A673 (cell line): ENCODE measurements at regions not wholly inside any gene's neighbourhood (a gene's known extent, or its start where the extent isn't known, plus 50 kb on each side); places are given as distances from the start of the nearest gene placed in this dataset.

Experiments
- BruUV-seq: library from RNA; stranded (reverse); fragments of 400-500 nt; replicated peaks from 2 replicates; lab custom pipeline; 2021; lab: Mats Ljungman, UMichigan
- CTCF ChIA-PET: fragments of 300-600 bp; sonication (Branson Sonifier 250); formaldehyde crosslinking; loops from one replicate; lab custom pipeline; 2022; ENCODE audit warnings: antibody characterized with exemption; lab: Charles Lee
- POLR2A ChIA-PET: fragments of 300-600 bp; sonication (Branson Sonifier 250); formaldehyde crosslinking; loops from one replicate; lab custom pipeline; 2022; ENCODE audit warnings: antibody characterized with exemption; ENCODE audit not compliant: low non-redundant PET; lab: Charles Lee
- DNase-seq: peaks from one replicate; pipeline ENCODE4 v3.0.0-alpha.2; 2015; ENCODE audit warnings: low spot score
- H3K27ac ChIP-seq: fragments of 200-600 bp; sonication (generic); 2 replicates; pipeline ENCODE4 v1.5.1; 2016; ENCODE audit warnings: mixed run types, low read depth, mild to moderate bottlenecking, mixed read lengths, antibody characterized with exemption, low read length; ENCODE audit not compliant: poor library complexity, severe bottlenecking
- H3K27me3 ChIP-seq: fragments of 200-600 bp; sonication (generic); replicated peaks from 2 replicates; pipeline ENCODE4 v1.6.1; 2017; ENCODE audit warnings: mixed run types, low read depth, mild to moderate bottlenecking, mixed read lengths, antibody characterized with exemption, low read length; ENCODE audit not compliant: insufficient read depth, poor library complexity
- H3K36me3 ChIP-seq: fragments of 200-600 bp; sonication (generic); 2 replicates; pipeline ENCODE4 v1.6.1; 2016; ENCODE audit warnings: mixed run types, mild to moderate bottlenecking, mixed read lengths, antibody characterized with exemption, low read length; ENCODE audit not compliant: insufficient read depth, poor library complexity, severe bottlenecking
- H3K4me1 ChIP-seq: fragments of 200-600 bp; sonication (generic); 2 replicates; pipeline ENCODE4 v1.6.1; 2017; ENCODE audit warnings: mixed run types, mild to moderate bottlenecking, mixed read lengths, antibody characterized with exemption, low read length; ENCODE audit not compliant: insufficient read depth, poor library complexity, severe bottlenecking
- H3K4me3 ChIP-seq: fragments of 200-600 bp; sonication (generic); 2 replicates; pipeline ENCODE4 v1.5.1; 2016; ENCODE audit warnings: low read depth, mixed run types, mild to moderate bottlenecking, mixed read lengths, low read length; ENCODE audit not compliant: poor library complexity, severe bottlenecking
- H3K9me3 ChIP-seq: fragments of 200-600 bp; sonication (generic); 2 replicates; pipeline ENCODE4 v1.6.1; 2016; ENCODE audit warnings: mixed run types, low read depth, mild to moderate bottlenecking, mixed read lengths, antibody characterized with exemption, low read length; ENCODE audit not compliant: poor library complexity, severe bottlenecking
- EZH2 ChIP-seq: fragments of 200-600 bp; sonication (generic); IDR thresholded peaks from 2 replicates; pipeline ENCODE4 v1.6.1; 2017; ENCODE audit warnings: borderline replicate concordance, low read depth, mild to moderate bottlenecking, mixed read lengths, antibody characterized with exemption, low read length; ENCODE audit not compliant: poor library complexity, severe bottlenecking
- intact Hi-C: fragments of 100-400 bp; cut with micrococcal nuclease; formaldehyde crosslinking; loops from one replicate; pipeline ENCODE4 v1.10.0; 2022; ENCODE audit not compliant: unreplicated experiment
- TF ChIP-seq, protein P1 (sequence below): fragments of 300-800, 200-600 bp; sonication (generic); conservative IDR thresholded peaks from 2 replicates; pipeline ENCODE4 v1.5.1; 2017; ENCODE audit warnings: low read depth, mild to moderate bottlenecking, antibody characterized with exemption, low read length, moderate library complexity, mixed read lengths

DNA sequence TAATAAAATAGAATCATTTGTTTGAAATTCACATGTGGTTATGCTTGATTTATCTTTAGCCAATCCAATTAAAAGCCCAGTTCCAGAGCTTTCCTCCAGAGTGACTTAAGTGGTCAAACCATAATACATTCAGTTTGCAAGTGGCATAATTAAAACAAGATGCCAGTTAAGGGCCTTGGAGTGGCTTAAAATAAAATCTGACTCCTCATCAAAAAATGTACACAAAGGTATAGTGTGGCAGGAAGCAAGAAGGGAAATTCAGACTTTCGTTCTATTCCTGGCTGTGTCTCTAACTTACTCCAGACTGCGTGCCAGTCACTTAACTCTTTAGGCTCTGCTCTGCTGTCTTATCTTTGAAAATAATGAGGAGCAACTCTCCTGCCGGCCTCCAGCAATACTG is 215.9 kb upstream of the PRNP start:
- Histone ChIP-seq H3K9me3 (no peaks in the 10 kb centered on the region), H3K4me3 (peak overlapping the region; percentile 49), H3K4me1 (peaks cover 54% of the 10 kb centered on the region), H3K27me3 (no peaks in the 10 kb centered on the region), H3K36me3 (no peaks in the 10 kb centered on the region), H3K27ac (peak overlapping the region; percentile 73)
- TF ChIP-seq, protein P1, sequence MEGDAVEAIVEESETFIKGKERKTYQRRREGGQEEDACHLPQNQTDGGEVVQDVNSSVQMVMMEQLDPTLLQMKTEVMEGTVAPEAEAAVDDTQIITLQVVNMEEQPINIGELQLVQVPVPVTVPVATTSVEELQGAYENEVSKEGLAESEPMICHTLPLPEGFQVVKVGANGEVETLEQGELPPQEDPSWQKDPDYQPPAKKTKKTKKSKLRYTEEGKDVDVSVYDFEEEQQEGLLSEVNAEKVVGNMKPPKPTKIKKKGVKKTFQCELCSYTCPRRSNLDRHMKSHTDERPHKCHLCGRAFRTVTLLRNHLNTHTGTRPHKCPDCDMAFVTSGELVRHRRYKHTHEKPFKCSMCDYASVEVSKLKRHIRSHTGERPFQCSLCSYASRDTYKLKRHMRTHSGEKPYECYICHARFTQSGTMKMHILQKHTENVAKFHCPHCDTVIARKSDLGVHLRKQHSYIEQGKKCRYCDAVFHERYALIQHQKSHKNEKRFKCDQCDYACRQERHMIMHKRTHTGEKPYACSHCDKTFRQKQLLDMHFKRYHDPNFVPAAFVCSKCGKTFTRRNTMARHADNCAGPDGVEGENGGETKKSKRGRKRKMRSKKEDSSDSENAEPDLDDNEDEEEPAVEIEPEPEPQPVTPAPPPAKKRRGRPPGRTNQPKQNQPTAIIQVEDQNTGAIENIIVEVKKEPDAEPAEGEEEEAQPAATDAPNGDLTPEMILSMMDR, result no peak; the same call in 1 of the 2 replicates
- no peak for TF ChIP-seq EZH2
- intact Hi-C loops, result no loop called here
- POLR2A ChIA-PET, result interaction anchor here (0.5 to 0.6 kb wide), 2 partner anchors 126 to 130 kb away, joined by 3 to 10 read pairs; no protein-coding TSS in a partner anchor
- BruUV-seq, result no TSS peak
- CTCF ChIA-PET, result no interaction called here
- peak; percentile 94 for DNase-seq

DNA sequence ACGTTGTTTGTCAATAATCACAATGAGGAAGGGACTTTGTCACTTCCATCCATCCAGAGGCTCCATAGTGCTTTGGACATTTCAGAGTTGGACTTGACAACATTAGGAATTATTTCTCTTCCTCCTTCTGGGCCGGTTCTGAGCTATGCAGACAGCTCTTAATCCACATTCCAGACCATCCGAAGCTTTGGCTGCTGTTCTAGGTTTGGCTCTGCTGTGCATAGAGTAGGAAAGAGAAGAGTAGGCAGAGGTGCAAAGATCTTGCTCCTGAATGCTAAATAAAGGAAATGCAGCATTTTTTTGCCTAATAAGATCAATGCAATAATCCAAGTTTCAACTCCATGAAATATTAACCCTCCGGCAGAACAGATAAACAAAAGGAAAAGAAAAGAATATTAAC is 216.3 kb upstream of the PRNP start:
- Histone ChIP-seq H3K36me3 (no peaks in the 10 kb centered on the region), H3K9me3 (no peaks in the 10 kb centered on the region), H3K27me3 (no peaks in the 10 kb centered on the region), H3K27ac (peak overlapping the region; percentile 73), H3K4me1 (peaks cover 58% of the 10 kb centered on the region), H3K4me3 (peak overlapping the region; percentile 49)
- CTCF ChIA-PET, result no interaction called here
- POLR2A ChIA-PET, result interaction anchor here (0.6 kb wide), 1 partner anchor 127 kb away, joined by 3 read pairs; no protein-coding TSS in a partner anchor
- TSS peak; percentile 37 for BruUV-seq
- TF ChIP-seq, protein P1, result no peak
- TF ChIP-seq EZH2, result no peak
- DNase-seq, result no peak
- intact Hi-C loops, result loop anchor here (5.0 kb wide), 1 partner anchor 122 kb away; no protein-coding TSS in a partner anchor

DNA sequence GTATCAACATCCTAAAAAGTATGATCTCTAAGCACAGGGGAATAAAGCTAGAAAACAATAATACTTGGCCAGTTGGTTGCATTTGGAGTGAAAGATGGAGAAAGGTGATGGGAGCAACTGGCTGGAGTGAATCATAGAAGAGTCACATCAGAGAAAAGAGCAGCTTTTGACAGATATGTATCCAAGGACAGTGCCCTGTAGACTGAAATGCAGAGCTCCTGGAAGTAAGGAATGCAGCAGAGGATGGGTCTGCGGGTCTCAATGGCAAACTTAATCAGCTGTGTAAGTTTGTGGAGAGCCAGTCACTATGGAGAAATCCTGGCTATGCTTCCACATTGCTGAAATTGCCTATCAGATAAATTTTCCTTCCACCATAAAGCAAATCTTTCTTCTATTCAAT is 218.1 kb upstream of the PRNP start:
- H3K4me1 ChIP-seq, result peaks cover 57% of the 10 kb centered on the region
- TF ChIP-seq, protein P1, result no peak
- no peak for TF ChIP-seq EZH2
- no peaks in the 10 kb centered on the region for H3K36me3 ChIP-seq
- peak overlapping the region; percentile 73 for H3K27ac ChIP-seq
- no peaks in the 10 kb centered on the region for H3K27me3 ChIP-seq
- POLR2A ChIA-PET, result no interaction called here
- H3K9me3 ChIP-seq, result no peaks in the 10 kb centered on the region
- intact Hi-C loops, result loop anchor here (5.0 kb wide), 1 partner anchor 124 kb away; no protein-coding TSS in a partner anchor
- DNase-seq, result no peak
- no TSS peak for BruUV-seq
- H3K4me3 ChIP-seq, result peak overlapping the region; percentile 49
- CTCF ChIA-PET, result no interaction called here
